Endothelial cell of umbilical vein (primary cell): ENCODE measurements at regions not wholly inside any gene's neighbourhood (a gene's known extent, or its start where the extent isn't known, plus 50 kb on each side); places are given as distances from the start of the nearest gene placed in this dataset.

Source experiments
- BruUV-seq: library from RNA; stranded (reverse); fragments of 400-500 nt; replicated peaks from 2 replicates; lab custom pipeline; 2021; lab: Mats Ljungman, UMichigan
- CTCF ChIA-PET: fragments of 300-600, 350-600 bp; sonication (Branson Sonifier 250); formaldehyde crosslinking; loops from one replicate; lab custom pipeline; 2021; ENCODE audit warnings: antibody characterized with exemption, inconsistent platforms; lab: Charles Lee
- POLR2A ChIA-PET: fragments of 300-600, 350-600 bp; sonication (Branson Sonifier 250); formaldehyde crosslinking; loops from one replicate; lab custom pipeline; 2021; ENCODE audit warnings: antibody characterized with exemption, inconsistent platforms; lab: Charles Lee
- DNase-seq: peaks from one replicate; pipeline ENCODE4 v3.0.0-alpha.2; 2011; ENCODE audit warnings: low read depth, low spot score
- FAIRE-seq: peaks from 2 replicates; lab custom pipeline; 2011; peaks lifted over from hg19 to GRCh38; lab: Jason Lieb, UNC
- H2AFZ ChIP-seq: 2 replicates; pipeline ENCODE4 v1.6.0; 2012; ENCODE audit warnings: low read depth, low read length, control low read depth, inconsistent platforms
- H3K27ac ChIP-seq: 2 replicates; pipeline ENCODE4 v1.5.1; 2011; ENCODE audit warnings: low read depth, mild to moderate bottlenecking, control low read depth, low read length, moderate library complexity; ENCODE audit not compliant: insufficient read depth
- H3K27me3 ChIP-seq, 2 experiments: 2 replicates each; pipeline versions ENCODE4 v1.6.0 to v1.6.1; 2011; ENCODE audit warnings: low read length in 2 of 2, mixed read lengths in 1 of 2; ENCODE audit not compliant: control insufficient read depth in 2 of 2, insufficient read depth in 2 of 2
- H3K36me3 ChIP-seq, 2 experiments: 2 replicates in 1 of 2; 3 replicates in 1 of 2; pipeline ENCODE4 v1.5.1; 2011; ENCODE audit warnings: low read length in 2 of 2, mild to moderate bottlenecking in 1 of 2, moderate library complexity in 1 of 2; ENCODE audit not compliant: control insufficient read depth in 2 of 2, insufficient read depth in 2 of 2; ENCODE audit errors: extremely low read depth in 1 of 2
- H3K4me1 ChIP-seq: 3 replicates; pipeline ENCODE4 v1.5.1; 2011; ENCODE audit warnings: mild to moderate bottlenecking, low read length; ENCODE audit not compliant: control insufficient read depth, insufficient read depth; ENCODE audit errors: extremely low read depth
- H3K4me2 ChIP-seq: 2 replicates; pipeline ENCODE4 v1.6.1; 2011; ENCODE audit warnings: low read length, control low read depth, mixed read lengths; ENCODE audit not compliant: insufficient read depth
- H3K4me3 ChIP-seq, 3 experiments: fragments of 200-600 bp in 1 of 3; sonication (generic), shearing (Covaris generic) in 1 of 3; replicated peaks in 1 of 3; 2 replicates each; pipeline ENCODE4 v1.5.1; 2011 to 2016; ENCODE audit warnings: control low read depth in 3 of 3, low read length in 3 of 3, mild to moderate bottlenecking in 2 of 3, inconsistent platforms in 1 of 3, low read depth in 1 of 3, moderate library complexity in 1 of 3; ENCODE audit not compliant: insufficient read depth in 1 of 3
- H3K79me2 ChIP-seq: 2 replicates; pipeline ENCODE4 v1.6.0; 2012; ENCODE audit warnings: low read length, inconsistent platforms; ENCODE audit not compliant: control insufficient read depth, insufficient read depth
- H3K9ac ChIP-seq: replicated peaks from 2 replicates; pipeline ENCODE3; 2011; ENCODE audit warnings: low read length, control low read depth; ENCODE audit not compliant: insufficient read depth; ENCODE audit errors: extremely low read depth
- H3K9me1 ChIP-seq: replicated peaks from 3 replicates; pipeline ENCODE4 v1.6.0; 2011; ENCODE audit warnings: mild to moderate bottlenecking, low read length; ENCODE audit not compliant: control insufficient read depth, insufficient read depth; ENCODE audit errors: extremely low read depth
- H3K9me3 ChIP-seq: replicated peaks from 2 replicates; pipeline ENCODE4 v1.5.1; 2012; ENCODE audit warnings: low read length, inconsistent platforms; ENCODE audit not compliant: control insufficient read depth, insufficient read depth
- H4K20me1 ChIP-seq: replicated peaks from 2 replicates; pipeline ENCODE3; 2011; ENCODE audit warnings: mild to moderate bottlenecking, low read length; ENCODE audit not compliant: control insufficient read depth, insufficient read depth; ENCODE audit errors: extremely low read depth
- EZH2 ChIP-seq: IDR thresholded peaks from 2 replicates; pipeline ENCODE4 v1.6.1; 2012; ENCODE audit warnings: borderline replicate concordance, low read depth, mild to moderate bottlenecking, moderate library complexity, low read length, inconsistent platforms; ENCODE audit not compliant: severe bottlenecking
- FOS ChIP-seq: IDR thresholded peaks from 2 replicates; pipeline ENCODE4 v1.6.1; 2011; ENCODE audit warnings: mild to moderate bottlenecking, low read length, moderate library complexity, borderline replicate concordance; ENCODE audit not compliant: insufficient read depth
- GATA2 ChIP-seq: IDR thresholded peaks from 2 replicates; pipeline ENCODE4 v1.7.0; 2011; ENCODE audit warnings: low read depth, mild to moderate bottlenecking, moderate library complexity, mixed read lengths, low read length; ENCODE audit not compliant: insufficient read length, insufficient read depth
- JUN ChIP-seq: IDR thresholded peaks from 2 replicates; pipeline ENCODE4 v1.6.1; 2011; ENCODE audit warnings: borderline replicate concordance, low read depth; ENCODE audit not compliant: insufficient read length, insufficient read depth
- MYC ChIP-seq: IDR thresholded peaks from one replicate; pipeline ENCODE4 v1.6.1; 2011; ENCODE audit warnings: mild to moderate bottlenecking, low read depth, low read length
- POLR2A ChIP-seq: IDR thresholded peaks from 2 replicates; pipeline ENCODE4 v1.6.1; 2012; ENCODE audit warnings: low read depth, mild to moderate bottlenecking, control low read depth, low read length
- POLR2AphosphoS5 ChIP-seq: IDR thresholded peaks from 2 replicates; pipeline ENCODE4 v1.6.1; 2012; ENCODE audit warnings: low read depth, mild to moderate bottlenecking, control low read depth, low read length, moderate library complexity; ENCODE audit not compliant: insufficient read depth
- dilution Hi-C: fragments of 300-500 bp; cut with MboI; formaldehyde crosslinking; loops from one replicate; pipeline ENCODE4 v1.15.0; 2019; ENCODE audit warnings: low sequenced_read_pairs; ENCODE audit not compliant: extremely low pct_ligation_motif_present
- intact Hi-C: fragments of 100-400 bp; cut with micrococcal nuclease; formaldehyde crosslinking; loops from one replicate; pipeline ENCODE4 v1.10.0; 2022
- TF ChIP-seq, protein P1 (sequence below), 2 donors: IDR thresholded peaks; 1 replicate in 1 of 2; 2 replicates in 1 of 2; pipeline ENCODE4 v1.5.1; 2011; ENCODE audit warnings: low read length in 2 of 2, mild to moderate bottlenecking in 2 of 2, moderate library complexity in 2 of 2, control low read depth in 1 of 2, inconsistent platforms in 1 of 2, low read depth in 1 of 2; ENCODE audit not compliant: insufficient read depth in 1 of 2; ENCODE audit errors: extremely low read depth in 1 of 2
- TF ChIP-seq, protein P2 (sequence below): IDR thresholded peaks from 2 replicates; pipeline ENCODE4 v1.6.1; 2011; ENCODE audit not compliant: insufficient read depth, insufficient read length

DNA sequence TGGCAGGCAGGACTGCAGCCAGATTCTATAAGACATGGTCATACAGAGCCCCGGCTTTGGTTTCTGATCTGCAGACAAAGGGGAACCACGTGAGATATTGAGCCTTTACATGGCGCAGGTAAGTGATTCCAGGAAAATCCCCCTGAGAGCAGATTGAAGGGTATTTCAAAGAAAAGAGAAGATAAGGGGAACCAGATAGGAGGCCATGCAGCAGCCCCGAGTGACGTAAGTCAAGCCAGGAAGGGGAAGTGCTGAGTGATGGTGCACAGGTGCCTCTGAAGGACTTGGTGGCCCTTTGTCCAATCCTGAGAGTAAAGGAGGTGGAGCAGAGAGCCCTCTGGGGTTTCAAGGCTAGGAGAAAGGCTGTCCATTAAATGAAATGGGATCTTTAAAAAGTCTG lies 329.0 kb downstream of the ACTR3B start:
- Histone ChIP-seq H3K27me3 (no peaks in the 10 kb centered on the region), H3K79me2 (no peaks in the 10 kb centered on the region), H3K4me3 (no peak overlapping the region), H4K20me1 (no peaks in the 10 kb centered on the region), H2AFZ (no peak overlapping the region), H3K36me3 (no peaks in the 10 kb centered on the region), H3K4me2 (no peak overlapping the region), H3K9me3 (peaks cover 2% of the 10 kb centered on the region), H3K4me1 (no peaks in the 10 kb centered on the region), H3K27ac (no peak overlapping the region), H3K9ac (no peak overlapping the region), H3K9me1 (no peaks in the 10 kb centered on the region)
- FAIRE-seq (no peak), DNase-seq (no peak)
- ChIA-PET CTCF (no interaction called here), POLR2A (no interaction called here)
- intact Hi-C loops (no loop called here), dilution Hi-C loops (no loop called here)
- no peak for TF ChIP-seq MYC
- TF ChIP-seq EZH2 = no peak
- no peak for TF ChIP-seq POLR2AphosphoS5
- TF ChIP-seq, protein P1, sequence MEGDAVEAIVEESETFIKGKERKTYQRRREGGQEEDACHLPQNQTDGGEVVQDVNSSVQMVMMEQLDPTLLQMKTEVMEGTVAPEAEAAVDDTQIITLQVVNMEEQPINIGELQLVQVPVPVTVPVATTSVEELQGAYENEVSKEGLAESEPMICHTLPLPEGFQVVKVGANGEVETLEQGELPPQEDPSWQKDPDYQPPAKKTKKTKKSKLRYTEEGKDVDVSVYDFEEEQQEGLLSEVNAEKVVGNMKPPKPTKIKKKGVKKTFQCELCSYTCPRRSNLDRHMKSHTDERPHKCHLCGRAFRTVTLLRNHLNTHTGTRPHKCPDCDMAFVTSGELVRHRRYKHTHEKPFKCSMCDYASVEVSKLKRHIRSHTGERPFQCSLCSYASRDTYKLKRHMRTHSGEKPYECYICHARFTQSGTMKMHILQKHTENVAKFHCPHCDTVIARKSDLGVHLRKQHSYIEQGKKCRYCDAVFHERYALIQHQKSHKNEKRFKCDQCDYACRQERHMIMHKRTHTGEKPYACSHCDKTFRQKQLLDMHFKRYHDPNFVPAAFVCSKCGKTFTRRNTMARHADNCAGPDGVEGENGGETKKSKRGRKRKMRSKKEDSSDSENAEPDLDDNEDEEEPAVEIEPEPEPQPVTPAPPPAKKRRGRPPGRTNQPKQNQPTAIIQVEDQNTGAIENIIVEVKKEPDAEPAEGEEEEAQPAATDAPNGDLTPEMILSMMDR (IDR thresholded peaks at IDR 0.05; ENCODE audit: extremely low read depth in 1 of 2, insufficient read depth in 1 of 2, low read depth in 1 of 2, low read length in 2 of 2) = no peak
- BruUV-seq = no TSS peak

DNA sequence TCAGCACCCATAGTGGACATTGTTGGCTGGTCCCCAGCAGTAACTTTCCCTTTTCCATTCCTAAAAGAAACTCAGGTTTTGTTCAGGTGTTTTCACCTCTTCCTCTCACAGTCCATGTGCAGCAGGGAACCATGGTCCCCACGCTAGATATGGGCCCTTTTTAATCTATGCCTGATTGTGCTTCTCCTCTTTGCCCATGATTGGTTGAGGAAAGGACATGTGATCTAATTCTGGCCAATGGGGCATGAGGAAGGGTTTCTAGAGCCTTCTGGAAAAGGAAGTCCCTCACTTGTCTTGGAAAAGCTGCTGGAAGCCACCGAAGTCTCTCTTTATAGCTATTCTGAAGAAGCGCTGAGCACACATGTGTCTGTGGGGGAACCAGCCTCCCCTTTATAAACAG lies 330.7 kb downstream of the ACTR3B start:
- TF ChIP-seq, protein P1 (IDR thresholded peaks at IDR 0.05; ENCODE audit: extremely low read depth in 1 of 2, insufficient read depth in 1 of 2, low read depth in 1 of 2, low read length in 2 of 2) = no peak
- TF ChIP-seq POLR2AphosphoS5 (no peak), MYC (no peak), JUN (no peak), GATA2 (no peak), FOS (no peak), POLR2A (no peak), EZH2 (no peak)
- TF ChIP-seq, protein P2, sequence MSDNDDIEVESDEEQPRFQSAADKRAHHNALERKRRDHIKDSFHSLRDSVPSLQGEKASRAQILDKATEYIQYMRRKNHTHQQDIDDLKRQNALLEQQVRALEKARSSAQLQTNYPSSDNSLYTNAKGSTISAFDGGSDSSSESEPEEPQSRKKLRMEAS = no peak
- ChIA-PET POLR2A (no interaction called here), CTCF (no interaction called here)
- no peak overlapping the region for H3K27ac ChIP-seq
- DNase-seq (no peak), FAIRE-seq (no peak)
- H4K20me1 ChIP-seq = no peaks in the 10 kb centered on the region
- H3K4me1 ChIP-seq = no peaks in the 10 kb centered on the region
- dilution Hi-C loops (no loop called here), intact Hi-C loops (no loop called here)
- no peak overlapping the region for H3K4me2 ChIP-seq
- no peaks in the 10 kb centered on the region for H3K36me3 ChIP-seq
- no peaks in the 10 kb centered on the region for H3K79me2 ChIP-seq
- H3K9me1 ChIP-seq = no peaks in the 10 kb centered on the region
- H3K9ac ChIP-seq = no peak overlapping the region
- BruUV-seq = no TSS peak
- no peak overlapping the region for H2AFZ ChIP-seq
- H3K9me3 ChIP-seq = peaks cover 2% of the 10 kb centered on the region
- H3K4me3 ChIP-seq = no peak overlapping the region
- no peaks in the 10 kb centered on the region for H3K27me3 ChIP-seq
